GM19324 (cell line): ENCODE measurements at regions not wholly inside any gene's neighbourhood (a gene's known extent, or its start where the extent isn't known, plus 50 kb on each side); places are given as distances from the start of the nearest gene placed in this dataset.
"Not testable (repeated sequence)": the region's sequence is repeated elsewhere in the genome, so short reads cannot be mapped to it uniquely, and the experiment has no call there.

ENCODE experiments used
- ATAC-seq: cut with Tn5 transposase; IDR thresholded peaks from one replicate; pipeline ENCODE4 v1.9.1; 2021; ENCODE audit warnings: mild to moderate bottlenecking, moderate library complexity; ENCODE audit not compliant: unreplicated experiment, low FRiP score

DNA sequence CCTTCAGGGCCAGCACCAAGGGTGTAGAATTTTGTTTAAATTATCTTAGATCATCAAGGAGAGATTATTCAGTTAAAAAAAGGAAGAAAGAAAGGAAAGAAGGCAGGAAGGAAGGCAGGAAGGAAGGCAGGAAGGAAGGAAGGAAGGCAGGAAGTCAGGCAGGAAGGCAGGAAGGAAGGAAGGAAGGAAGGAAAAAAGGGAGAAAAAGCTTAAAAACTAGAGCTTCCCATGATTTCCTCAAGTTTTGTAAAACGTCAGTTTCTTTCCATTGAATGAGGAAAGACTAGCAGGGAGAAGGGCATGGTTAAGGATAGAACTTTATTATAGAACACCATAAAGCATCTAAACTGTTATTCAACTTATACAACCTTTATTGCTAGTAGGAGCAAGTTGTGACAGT lies 2672.0 kb upstream of the PCDH20 start:
- no peak for ATAC-seq

DNA sequence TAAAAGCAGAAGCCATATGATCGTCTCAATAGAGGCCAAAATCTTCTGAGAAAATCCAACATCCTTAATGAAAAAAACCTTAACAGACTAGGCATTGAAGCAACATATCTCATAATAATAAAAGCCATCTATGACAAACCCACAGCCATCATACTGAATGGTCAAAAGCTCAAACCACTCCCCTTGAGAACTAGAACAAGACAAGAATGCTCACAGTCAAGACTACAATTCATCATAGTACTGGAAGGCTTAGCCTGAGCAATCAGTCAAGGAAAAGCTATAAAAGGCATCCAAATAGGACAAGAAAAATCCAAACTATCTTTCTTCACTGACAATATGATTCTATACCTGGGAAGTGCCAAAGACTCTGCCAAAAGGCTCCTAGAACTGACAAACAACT lies 2668.2 kb upstream of the PCDH20 start:
- no peak for ATAC-seq

DNA sequence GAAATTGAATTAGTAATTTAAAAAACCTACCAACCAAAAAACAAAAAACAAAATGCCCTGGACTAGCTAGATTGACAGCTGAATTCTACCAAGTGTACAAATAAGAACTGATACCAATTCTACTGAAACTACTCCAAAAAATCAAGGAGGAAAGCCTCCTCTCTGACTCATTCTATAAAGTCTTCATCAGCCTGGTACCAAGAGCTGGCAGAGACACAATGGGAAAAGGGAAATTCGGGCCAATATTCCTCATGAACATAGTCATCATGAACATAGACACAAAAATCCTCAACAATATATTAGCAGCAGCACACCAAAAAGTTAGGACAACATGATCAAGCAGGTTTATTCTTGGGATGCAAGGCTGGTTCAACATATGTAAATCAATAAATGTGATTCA lies 2667.7 kb upstream of the PCDH20 start:
- ATAC-seq, result no peak

DNA sequence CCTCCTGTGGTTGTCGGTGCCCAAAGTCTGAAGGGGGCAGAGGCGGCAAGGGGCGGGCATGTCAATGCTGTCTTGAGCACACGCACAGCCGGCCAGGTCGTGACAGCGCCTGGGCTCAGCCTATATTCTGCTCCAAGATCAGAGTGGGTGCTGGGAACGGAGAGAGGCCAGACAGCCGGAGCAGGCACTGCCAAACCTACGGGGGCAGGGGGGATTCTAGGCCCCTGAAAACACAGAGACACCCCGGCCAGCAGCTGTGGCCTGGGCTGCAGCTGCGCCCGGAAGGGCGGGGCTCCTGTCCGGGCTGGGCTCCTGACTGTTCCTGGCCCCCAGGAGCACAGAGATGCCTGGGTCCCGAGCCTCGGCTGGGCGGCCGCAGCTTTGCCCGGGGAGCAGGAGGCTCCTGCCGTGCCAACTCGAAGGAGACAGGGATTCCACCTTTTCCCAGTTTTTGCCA lies 2662.9 kb upstream of the PCDH20 start:
- ATAC-seq, result no peak

DNA sequence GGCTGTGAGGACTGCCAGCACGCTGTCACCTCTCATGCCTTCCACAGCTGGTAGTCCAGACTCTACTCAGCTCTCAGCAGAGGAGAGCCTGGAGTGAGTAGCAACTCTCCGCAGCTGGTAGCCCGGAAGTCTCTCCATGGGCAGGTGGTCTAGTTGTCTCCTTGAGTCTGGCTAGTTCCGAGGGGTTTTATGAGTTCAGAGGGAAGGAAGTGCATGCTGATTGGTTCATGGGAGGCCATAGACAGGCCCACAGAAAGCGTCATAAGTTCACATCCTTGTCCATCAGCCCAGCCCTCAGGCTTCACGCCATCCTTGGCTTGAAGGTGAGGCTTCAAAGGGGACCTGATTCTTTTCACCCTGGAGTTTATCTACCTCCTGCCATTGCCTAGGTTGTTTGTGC lies 2662.4 kb upstream of the PCDH20 start:
- ATAC-seq, result no peak

DNA sequence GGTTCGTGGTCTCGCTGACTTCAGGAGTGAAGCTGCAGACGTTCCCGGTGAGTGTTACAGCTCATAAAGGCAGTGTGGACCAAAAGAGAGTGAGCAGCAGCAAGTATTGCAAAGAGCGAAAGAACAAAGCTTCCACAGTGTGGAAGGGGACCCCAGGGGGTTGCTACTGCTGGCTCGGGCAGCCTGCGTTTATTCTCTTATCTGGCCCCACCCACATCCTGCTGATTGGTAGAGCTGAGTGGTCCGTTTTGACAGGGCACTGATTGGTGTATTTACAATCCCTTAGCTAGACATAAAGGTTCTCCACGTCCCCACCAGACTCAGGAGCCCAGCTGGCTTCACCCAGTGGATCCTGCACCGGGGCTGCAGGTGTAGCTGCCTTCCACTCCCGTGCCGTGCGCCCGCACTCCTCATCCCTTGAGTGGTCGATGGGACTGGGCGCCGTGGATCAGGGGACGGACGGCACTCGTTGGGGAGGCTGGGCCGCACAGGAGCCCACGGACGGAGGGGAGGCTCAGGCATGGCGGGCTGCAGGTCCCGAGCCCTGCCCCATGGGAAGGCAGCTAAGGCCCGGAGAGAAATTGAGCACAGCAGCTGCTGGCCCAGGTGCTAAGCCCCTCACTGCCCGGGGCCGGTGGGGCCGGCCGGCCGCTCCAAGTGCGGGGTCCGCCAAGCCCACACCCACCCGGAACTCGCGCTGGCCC lies 2661.6 kb upstream of the PCDH20 start:
- ATAC-seq, result not testable (repeated sequence)

DNA sequence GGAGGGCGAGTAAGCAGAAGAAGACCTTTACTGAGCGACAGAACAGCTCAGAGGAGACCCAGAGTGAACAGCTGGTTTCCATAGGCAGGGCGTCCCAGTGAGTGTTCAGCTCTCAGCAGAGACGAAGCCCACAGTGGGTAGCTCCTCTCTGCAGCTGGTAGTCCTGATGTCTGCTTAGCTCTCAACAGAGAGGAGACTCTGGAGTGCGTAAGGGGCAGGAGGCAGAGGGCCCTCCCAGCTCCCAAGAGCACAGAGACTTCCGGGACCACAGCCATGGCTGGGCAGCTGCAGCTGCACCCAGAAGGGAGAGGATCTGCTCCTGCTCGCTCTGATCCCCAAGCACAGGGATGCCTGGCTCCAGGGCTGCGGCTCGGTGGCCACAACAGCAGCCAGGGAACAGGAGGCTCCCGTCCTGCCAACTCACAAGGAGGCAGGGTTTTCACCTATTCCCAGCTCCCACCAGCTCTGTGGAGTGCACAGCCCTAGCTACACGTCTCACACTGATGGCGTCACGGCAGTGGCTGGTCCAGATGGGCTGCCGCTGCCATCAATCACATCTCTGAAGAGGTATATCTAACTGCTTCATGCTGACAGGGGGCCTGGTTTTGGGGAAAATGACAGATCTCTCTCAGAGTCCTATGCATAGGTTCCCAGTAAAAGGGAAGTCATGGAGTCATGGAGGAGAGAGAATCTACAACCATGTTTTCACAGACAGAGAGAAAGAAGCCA lies 2660.1 kb upstream of the PCDH20 start:
- ATAC-seq, result no peak

DNA sequence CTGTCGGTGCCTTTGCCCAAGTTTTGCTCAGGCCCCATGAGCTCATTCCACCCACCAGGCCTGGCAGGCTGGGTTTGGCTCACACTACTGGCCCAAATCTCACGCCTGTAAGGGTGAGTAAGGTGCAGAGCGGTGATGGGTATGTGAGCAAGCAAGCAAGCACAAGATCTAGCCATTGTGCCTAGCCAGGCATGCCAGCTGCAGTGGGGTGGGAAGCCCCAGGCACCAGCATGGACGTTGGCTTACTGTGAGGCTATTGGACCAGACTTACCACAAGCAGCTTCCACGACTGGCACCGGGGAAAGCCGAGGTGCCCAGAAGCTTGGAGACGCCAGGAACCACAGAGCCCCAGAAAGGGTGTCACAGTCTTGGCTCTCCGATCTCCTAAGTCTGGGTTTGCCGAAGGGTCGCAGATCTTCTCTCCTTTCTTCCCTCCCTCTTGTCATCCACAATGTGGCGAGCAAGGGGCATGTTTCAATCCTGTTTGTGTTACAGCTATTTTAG lies 2659.4 kb upstream of the PCDH20 start:
- no peak for ATAC-seq

DNA sequence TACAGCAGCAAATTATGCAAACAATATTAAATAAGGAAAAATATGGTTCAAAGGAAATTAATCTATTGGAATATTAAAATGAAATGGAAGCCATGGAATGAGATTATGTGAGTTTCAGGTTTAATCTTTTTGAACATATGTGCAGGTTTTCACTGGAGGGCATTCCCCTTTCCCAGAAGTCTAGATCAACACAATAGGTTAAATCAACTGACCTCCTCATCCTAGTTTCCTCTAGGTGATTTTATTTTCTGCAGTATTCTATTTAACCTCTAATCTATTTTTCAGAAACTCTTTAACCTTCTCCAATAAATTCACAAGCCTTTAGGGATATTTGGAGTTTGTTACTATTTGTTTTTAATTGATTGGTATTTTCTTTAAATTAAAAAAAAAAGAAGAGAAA lies 2657.6 kb upstream of the PCDH20 start:
- ATAC-seq, result no peak

DNA sequence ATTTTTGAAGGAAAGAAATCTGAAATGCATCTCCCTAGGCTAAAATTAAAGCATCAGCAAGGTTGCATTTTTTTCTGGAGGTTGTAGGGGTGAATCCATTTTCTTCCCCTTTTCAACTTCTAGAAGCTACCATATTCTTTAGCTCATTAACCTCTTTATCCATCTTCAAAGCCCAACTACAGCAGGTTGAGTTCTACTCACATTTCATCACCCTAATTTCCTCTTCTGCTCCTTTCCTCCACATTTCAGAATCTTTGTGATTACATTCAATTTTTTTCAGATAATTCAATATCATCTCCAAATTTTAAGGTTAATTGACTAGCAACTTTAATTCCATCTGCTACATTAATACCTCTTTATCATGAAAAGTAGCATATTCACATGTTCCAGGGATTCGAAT lies 2655.7 kb upstream of the PCDH20 start:
- ATAC-seq, result no peak

DNA sequence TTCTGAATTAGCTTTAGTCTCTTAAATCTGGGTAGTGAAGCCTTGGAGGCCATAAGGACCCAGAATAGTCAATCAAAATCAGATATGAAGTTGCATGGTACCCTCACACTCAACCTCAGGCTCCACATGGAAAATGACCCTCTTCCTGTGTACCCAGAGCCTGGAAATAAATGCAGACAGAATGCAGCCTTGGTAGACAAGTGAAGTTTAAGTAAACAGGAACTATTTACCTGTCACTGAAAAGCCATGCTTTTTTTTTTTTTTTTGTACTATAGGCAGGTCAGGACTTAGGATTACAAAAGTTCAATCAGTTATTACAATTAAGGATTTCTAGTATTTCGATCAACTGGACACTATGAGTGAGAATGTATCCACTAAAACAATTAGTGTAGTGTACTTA lies 2654.2 kb upstream of the PCDH20 start:
- no peak for ATAC-seq

DNA sequence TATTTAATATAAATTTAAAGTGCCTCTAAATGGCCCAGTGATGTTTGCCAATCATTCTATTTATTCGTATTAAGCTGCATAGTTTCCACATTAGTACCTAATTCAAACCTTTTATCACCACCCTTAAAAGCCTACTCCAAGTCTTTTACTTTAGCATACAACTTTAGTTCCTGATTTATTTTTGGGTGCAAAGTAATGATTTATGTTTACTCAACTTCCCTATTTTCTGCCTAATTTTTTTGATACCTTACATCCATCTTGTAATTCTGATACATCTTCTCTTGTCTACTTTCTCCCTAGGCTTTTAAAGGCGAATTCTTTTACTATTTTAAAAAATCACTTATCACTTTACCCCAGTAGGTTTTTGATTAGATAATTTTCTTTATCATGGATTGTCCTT lies 2651.1 kb upstream of the PCDH20 start:
- no peak for ATAC-seq

DNA sequence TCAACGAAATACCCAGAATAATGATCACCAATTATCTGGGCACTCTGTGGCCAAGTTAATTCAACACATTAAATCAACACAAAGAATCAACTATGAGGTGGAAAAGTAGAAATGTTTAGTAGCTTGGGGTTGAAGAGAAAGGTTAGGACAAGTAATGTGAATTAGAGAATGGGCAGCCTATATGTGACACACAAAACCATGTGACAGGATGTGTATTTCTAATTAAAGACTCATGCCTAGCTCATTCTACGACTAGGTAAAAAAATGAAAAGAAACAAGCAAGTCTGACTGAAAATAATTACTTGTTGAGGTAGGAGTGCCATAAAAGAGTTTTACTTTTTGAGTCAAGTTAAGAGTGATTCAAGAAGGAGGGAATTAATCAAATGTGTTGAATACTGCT lies 2646.0 kb upstream of the PCDH20 start:
- ATAC-seq, result no peak

DNA sequence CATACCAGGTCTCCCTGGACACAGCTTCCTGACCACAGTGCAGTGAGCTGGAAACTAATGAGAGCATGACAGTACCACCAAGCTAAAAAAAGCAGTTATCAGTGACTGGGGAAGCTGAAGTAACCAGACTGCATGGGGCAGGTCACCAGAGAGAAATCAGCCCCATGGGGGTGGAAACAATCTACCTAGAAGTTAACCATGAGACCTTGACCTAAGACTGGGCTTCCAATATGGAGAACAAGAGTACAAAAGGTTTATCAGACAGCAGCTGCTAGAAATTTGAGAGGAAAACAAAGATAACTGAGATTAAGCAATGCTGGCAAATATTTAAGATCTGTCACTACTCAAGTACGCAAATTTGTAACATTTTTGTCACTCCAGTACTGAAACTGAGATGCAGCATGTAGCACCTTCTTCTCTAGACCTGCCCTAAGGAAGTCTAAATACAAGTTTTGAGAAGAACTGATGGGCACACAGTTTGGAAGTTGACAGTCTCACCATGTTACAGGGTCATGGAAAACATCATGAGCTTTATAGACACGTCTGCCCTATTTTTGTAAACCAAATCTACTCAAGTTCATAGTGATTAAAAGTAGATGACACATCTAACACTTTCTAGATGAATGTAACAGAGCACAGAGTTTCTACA lies 2641.8 kb upstream of the PCDH20 start:
- no peak for ATAC-seq

DNA sequence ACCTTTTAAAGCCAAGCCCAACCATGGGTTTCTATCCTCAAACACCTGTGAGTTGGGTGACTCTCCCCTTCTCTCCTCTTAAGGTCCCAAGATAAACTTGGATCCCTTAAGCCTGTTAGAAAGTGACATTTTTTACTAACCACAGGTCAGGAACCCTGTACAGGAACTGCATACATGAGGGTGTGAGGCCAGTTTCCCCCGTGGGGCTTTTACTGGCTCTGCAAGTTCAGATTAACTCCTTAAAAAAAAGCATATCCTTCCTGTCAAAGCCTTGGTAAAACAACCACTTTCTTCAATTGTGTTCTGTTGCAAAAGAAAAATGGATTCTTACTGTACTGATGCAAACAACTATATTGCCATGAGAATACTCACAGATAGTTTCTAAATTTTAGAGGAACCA lies 2638.7 kb upstream of the PCDH20 start:
- ATAC-seq, result no peak

DNA sequence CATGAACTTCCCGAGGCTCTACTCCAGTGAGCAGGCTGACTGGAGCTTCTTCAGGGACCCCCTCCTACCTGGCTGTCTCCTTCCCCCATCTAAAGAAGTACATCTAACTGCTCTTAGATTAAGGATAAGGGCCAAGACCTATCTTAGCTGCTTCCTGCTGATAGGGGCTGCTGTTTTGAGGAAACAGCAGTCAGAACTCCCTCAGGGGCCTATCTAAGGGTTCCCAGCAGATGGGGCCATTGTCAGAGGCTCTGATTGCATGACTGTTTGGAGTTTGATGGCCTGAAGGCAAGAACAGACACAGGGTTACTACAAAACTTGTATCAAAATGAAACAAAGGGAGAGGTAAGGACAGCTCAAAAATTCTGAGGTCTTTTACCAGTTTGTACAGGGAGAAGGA lies 2636.9 kb upstream of the PCDH20 start:
- no peak for ATAC-seq

DNA sequence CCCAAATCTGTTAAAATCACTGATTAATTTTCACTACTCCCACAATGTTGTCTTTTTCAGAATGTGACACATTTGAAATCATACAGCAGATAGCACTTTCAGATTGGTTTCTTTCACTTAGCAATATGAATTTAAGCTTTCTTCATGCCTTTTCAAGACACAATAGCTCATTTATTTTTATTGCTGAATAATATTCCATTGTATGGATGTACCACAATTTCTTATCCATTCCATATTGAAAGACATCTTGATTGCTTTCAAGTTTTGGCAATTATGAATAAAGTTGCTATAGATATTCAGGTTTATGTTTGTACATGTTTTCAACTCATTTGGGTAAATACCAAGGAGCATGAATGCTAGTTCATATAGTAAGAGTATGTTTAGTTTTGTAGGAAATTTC lies 2635.6 kb upstream of the PCDH20 start:
- ATAC-seq, result no peak

DNA sequence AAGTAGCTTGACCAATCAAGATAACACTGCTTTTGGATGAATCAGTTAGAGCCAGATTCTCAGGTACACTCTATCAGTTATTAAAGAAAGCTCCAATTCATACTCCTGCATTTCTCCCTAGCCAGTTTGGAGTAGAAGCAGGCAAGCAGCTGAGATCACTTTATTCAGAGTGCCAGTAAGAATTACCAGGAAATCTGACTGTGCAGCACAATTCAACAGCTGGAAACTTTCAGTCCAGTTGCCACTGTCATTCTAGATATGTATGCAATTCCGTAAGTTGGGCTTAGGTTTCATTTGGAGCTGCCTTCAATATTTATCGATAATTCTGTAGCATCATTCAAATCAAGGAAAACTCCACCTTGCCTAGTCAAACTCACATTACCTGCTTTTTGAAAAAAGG lies 2625.6 kb upstream of the PCDH20 start:
- no peak for ATAC-seq

DNA sequence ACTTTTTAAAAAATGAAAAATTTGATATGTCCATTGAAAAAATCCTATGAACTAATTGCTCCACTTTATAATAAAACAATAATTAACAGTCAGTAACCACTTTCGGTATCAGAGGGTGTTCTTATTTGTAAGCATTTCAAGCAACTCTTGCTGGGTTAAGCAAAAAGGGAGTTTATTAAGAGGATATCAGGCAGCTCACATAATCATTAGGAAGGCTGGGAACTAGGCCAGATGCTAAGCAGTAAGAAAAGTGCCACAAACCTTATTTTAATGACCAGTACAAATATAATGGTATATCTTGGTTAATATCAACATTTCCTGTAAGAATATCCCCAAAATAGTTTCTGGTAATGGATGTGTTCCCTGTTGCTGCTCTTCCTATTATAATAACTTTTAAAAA lies 2618.3 kb upstream of the PCDH20 start:
- no peak for ATAC-seq

DNA sequence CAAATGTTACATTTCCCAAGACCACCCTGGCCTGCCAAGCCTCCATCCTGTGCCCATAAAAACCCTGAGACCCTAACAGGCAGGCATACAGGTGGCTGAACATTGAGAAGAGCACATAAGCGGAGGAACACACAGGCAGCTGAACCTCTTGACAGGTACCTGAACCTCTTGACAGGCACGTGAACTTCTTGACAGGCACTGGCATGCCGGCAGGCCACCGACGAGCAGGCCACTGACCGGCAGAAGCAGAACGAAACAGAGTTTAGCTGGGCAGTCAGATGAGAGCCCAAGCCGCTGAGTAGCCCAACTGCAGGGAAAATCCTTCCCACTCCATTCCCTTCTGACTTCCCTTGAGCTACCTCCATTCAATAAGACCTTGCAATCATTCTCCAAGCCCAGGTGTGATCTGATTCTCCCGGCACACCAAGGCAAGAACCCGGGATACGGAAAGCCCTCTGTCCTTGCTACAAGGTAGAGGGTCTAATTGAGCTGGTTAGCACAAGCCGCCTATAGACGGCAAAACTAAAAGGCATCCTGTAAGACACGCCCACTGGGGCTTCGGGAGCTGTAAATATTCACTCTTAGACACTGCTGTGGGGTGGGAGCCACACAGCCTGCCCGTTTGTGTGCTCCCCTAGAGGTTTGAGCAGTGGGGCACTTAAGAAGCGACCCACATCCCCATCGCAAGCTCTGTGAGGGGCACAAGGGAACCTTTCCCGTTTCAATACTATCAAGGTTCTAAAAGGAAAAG lies 2613.9 kb upstream of the PCDH20 start:
- no peak for ATAC-seq

DNA sequence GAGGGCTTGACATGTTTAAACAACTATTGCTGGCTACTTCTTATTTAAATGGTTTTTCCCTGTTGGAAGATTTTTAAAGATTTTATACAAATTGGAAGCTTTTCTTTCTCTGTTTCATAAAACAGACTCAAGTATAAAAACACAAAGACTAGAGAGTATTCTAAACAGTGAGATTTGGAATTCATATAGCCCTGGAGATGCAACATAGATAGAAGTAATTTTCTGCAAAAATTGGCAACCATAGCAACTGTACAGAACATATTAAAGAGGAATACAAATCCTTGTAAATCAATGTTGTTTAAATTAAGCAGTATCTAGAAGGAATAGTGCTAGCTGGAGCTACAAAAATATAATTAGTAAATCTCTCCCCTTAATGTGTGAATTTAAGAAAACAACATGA lies 2612.9 kb upstream of the PCDH20 start:
- ATAC-seq, result no peak
